COLO668 (cell line): ENCODE measurements at regions not wholly inside any gene's neighbourhood (a gene's known extent, or its start where the extent isn't known, plus 50 kb on each side); places are given as distances from the start of the nearest gene placed in this dataset.
A peak's percentile ranks its signal among the peaks of the same experiment; 100 is the strongest.
"Not testable (repeated sequence)": the region's sequence is repeated elsewhere in the genome, so short reads cannot be mapped to it uniquely, and the experiment has no call there.

Experiments used
- DNase-seq: peaks from one replicate; lab custom pipeline; 2025; ENCODE audit not compliant: unreplicated experiment; lab: John Stamatoyannopoulos, UW

- no peak for DNase-seq
These were observed 288.0 kb upstream of the CHORDC1 start for GRCh38 chr11:90510839-90511238.

- DNase-seq = no peak
These were observed 278.2 kb upstream of the CHORDC1 start for GRCh38 chr11:90500922-90501568.

GRCh38 chr11:90496722-90497121 lies 273.9 kb upstream of the CHORDC1 start:
- no peak for DNase-seq

- no peak for DNase-seq
These were observed 270.5 kb upstream of the CHORDC1 start for GRCh38 chr11:90493379-90493778.

GRCh38 chr11:90491466-90491865 lies 268.6 kb upstream of the CHORDC1 start:
- DNase-seq = no peak

GRCh38 chr11:90476442-90477007 lies 253.7 kb upstream of the CHORDC1 start:
- peak; percentile 34 for DNase-seq

- DNase-seq = no peak
These were observed 246.1 kb upstream of the CHORDC1 start for GRCh38 chr11:90468923-90469322.

GRCh38 chr11:90465553-90465952 lies 242.7 kb upstream of the CHORDC1 start:
- no peak for DNase-seq

GRCh38 chr11:90455347-90455920 lies 232.6 kb upstream of the CHORDC1 start:
- DNase-seq = not testable (repeated sequence)

GRCh38 chr11:90453525-90453924 lies 230.7 kb upstream of the CHORDC1 start:
- no peak for DNase-seq

GRCh38 chr11:90449606-90450005 lies 226.8 kb upstream of the CHORDC1 start:
- DNase-seq = no peak

GRCh38 chr11:90448256-90448655 lies 225.4 kb upstream of the CHORDC1 start:
- no peak for DNase-seq

- DNase-seq = no peak
These were observed 224.8 kb upstream of the CHORDC1 start for GRCh38 chr11:90447618-90448017.

- no peak for DNase-seq
These were observed 223.4 kb upstream of the CHORDC1 start for GRCh38 chr11:90446207-90446606.

- no peak for DNase-seq
These were observed 215.2 kb upstream of the CHORDC1 start for GRCh38 chr11:90438069-90438468.

GRCh38 chr11:90434858-90435257 lies 212.0 kb upstream of the CHORDC1 start:
- DNase-seq = no peak

- no peak for DNase-seq
These were observed 206.0 kb upstream of the CHORDC1 start for GRCh38 chr11:90428836-90429235.

- no peak for DNase-seq
These were observed 203.6 kb upstream of the CHORDC1 start for GRCh38 chr11:90426442-90426841.

- DNase-seq = no peak
These were observed 200.5 kb upstream of the CHORDC1 start for GRCh38 chr11:90423378-90423777.

- not testable (repeated sequence) for DNase-seq
These were observed 199.9 kb upstream of the CHORDC1 start for GRCh38 chr11:90422787-90423186.

- DNase-seq = no peak
These were observed 191.4 kb upstream of the CHORDC1 start for GRCh38 chr11:90414221-90414620.

- DNase-seq = no peak
These were observed 184.5 kb upstream of the CHORDC1 start for GRCh38 chr11:90407350-90407749.

- no peak for DNase-seq
These were observed 169.8 kb upstream of the CHORDC1 start for GRCh38 chr11:90392692-90393091.
